Peyer's patch (tissue), 4 donors: ENCODE measurements at regions not wholly inside any gene's neighbourhood (a gene's known extent, or its start where the extent isn't known, plus 50 kb on each side); places are given as distances from the start of the nearest gene placed in this dataset.
"Not testable (repeated sequence)": the region's sequence is repeated elsewhere in the genome, so short reads cannot be mapped to it uniquely, and the experiment has no call there.

Source experiments
- DNase-seq, 3 donors: peaks; one replicate each; pipeline ENCODE4 v3.0.0-alpha.2; 2017 to 2019
- H3K27ac ChIP-seq, 4 donors: fragments of 200-600 bp; sonication (generic); one replicate each; pipeline ENCODE4 v1.5.1; 2016 to 2019
- H3K27me3 ChIP-seq, 2 donors: fragments of 200-600 bp; sonication (generic); one replicate each; pipeline ENCODE4 v1.5.1; 2019
- H3K36me3 ChIP-seq, 3 donors: fragments of 200-600 bp; sonication (generic); one replicate each; pipeline ENCODE4 v1.5.1; 2016 to 2019
- H3K4me1 ChIP-seq, 4 donors: fragments of 200-600 bp; sonication (generic); one replicate each; pipeline ENCODE4 v1.5.1; 2016 to 2019
- H3K4me3 ChIP-seq, 4 donors: fragments of 200-600 bp; sonication (generic); 1 replicate in 3 of 4; 2 replicates in 1 of 4; pipeline ENCODE4 v1.5.1; 2016 to 2019; ENCODE audit warnings: mild to moderate bottlenecking in 1 of 4
- H3K9me3 ChIP-seq, 4 donors: fragments of 200-600 bp; sonication (generic); one replicate each; pipeline ENCODE4 v1.5.1; 2016 to 2019; ENCODE audit warnings: mild to moderate bottlenecking in 1 of 4
- CTCF ChIP-seq, 6 experiments: fragments of 450-650 bp in 4 of 6; fragments of 200-600 bp in 2 of 6; sonication (generic) in 1 of 6; IDR thresholded peaks; one replicate each; pipeline ENCODE4 v1.5.1; 2017 to 2019; ENCODE audit warnings: antibody characterized with exemption in 6 of 6, mild to moderate bottlenecking in 3 of 6, moderate library complexity in 1 of 6
- POLR2A ChIP-seq, 2 donors: fragments of 450-650 bp; IDR thresholded peaks; one replicate each; pipeline ENCODE4 v1.5.1; 2017; ENCODE audit warnings: antibody characterized with exemption in 2 of 2, mild to moderate bottlenecking in 2 of 2, moderate library complexity in 2 of 2

- H3K9me3 ChIP-seq: no peaks in the 10 kb centered on the region
- no peaks in the 10 kb centered on the region for H3K36me3 ChIP-seq
- no peak for DNase-seq
- no peaks in the 10 kb centered on the region for H3K27me3 ChIP-seq
- H3K4me1 ChIP-seq: no peaks in the 10 kb centered on the region
- no peak overlapping the region for H3K4me3 ChIP-seq
- TF ChIP-seq CTCF (IDR thresholded peaks at IDR 0.05) (no peak), POLR2A (IDR thresholded peaks at IDR 0.05) (no peak)
- no peak overlapping the region for H3K27ac ChIP-seq
These were observed 169.4 kb downstream of the ALDH1A2 start for GRCh38 chr15:57896114-57896513.

GRCh38 chr15:57896899-57897298, 168.6 kb downstream of the ALDH1A2 start:
- not testable (repeated sequence) for DNase-seq, H3K9me3 ChIP-seq, H3K36me3 ChIP-seq, H3K27me3 ChIP-seq, H3K4me3 ChIP-seq, H3K4me1 ChIP-seq, H3K27ac ChIP-seq

- Histone ChIP-seq H3K4me3 (no peak overlapping the region), H3K27me3 (no peaks in the 10 kb centered on the region), H3K9me3 (no peaks in the 10 kb centered on the region), H3K4me1 (no peaks in the 10 kb centered on the region), H3K36me3 (no peaks in the 10 kb centered on the region), H3K27ac (no peak overlapping the region)
- TF ChIP-seq POLR2A (IDR thresholded peaks at IDR 0.05) (no peak), CTCF (IDR thresholded peaks at IDR 0.05) (no peak)
- no peak for DNase-seq
These were observed 167.6 kb downstream of the ALDH1A2 start for GRCh38 chr15:57897870-57898269.

GRCh38 chr15:57902155-57902554, 163.4 kb downstream of the ALDH1A2 start:
- DNase-seq: no peak
- Histone ChIP-seq H3K27me3 (no peaks in the 10 kb centered on the region), H3K4me3 (no peak overlapping the region), H3K9me3 (no peaks in the 10 kb centered on the region), H3K36me3 (no peaks in the 10 kb centered on the region), H3K27ac (no peak overlapping the region), H3K4me1 (no peaks in the 10 kb centered on the region)
- TF ChIP-seq CTCF (IDR thresholded peaks at IDR 0.05) (no peak), POLR2A (IDR thresholded peaks at IDR 0.05) (no peak)
